Pulmonary artery endothelial cell (primary cell): ENCODE measurements at regions not wholly inside any gene's neighbourhood (a gene's known extent, or its start where the extent isn't known, plus 50 kb on each side); places are given as distances from the start of the nearest gene placed in this dataset.

ENCODE experiments used
- DNase-seq: peaks from one replicate; pipeline ENCODE4 v3.0.0-alpha.2; 2011; ENCODE audit warnings: low read depth, low spot score

DNA sequence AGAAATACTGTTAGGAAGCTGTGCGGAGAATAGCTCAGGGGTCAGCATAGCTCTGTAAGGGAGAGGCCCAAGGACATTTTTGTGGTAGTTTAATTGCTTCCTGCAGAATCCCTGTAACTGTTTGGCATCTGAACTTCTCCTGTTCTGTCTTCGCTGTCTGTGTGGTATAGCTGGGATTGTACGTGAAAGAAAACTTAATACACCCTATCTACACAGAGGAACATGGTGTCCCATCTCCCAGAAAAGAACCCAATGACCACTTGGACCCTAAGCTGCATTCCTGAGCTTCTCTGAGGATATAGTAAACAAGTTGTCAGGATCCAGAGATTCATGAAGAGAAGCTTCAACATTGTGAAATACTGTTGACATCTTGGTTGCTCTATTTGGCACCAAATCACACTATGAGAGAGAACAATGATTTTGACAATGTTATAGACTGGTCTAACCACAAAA lies 81.3 kb downstream of the CDC42EP3 start:
- DNase-seq = no peak
